Activated CD4-positive, alpha-beta T cell treated with anti-CD3 and anti-CD28 coated beads, Interleukin-2, Interleukin-4, amounts not matched to agents 100 ng/mL and 50 ng/mL, durations not matched to agents 16 hours and 8 hours (primary cell): ENCODE measurements at regions not wholly inside any gene's neighbourhood (a gene's known extent, or its start where the extent isn't known, plus 50 kb on each side); places are given as distances from the start of the nearest gene placed in this dataset.
"Not testable (repeated sequence)": the region's sequence is repeated elsewhere in the genome, so short reads cannot be mapped to it uniquely, and the experiment has no call there.

ENCODE experiments used
- DNase-seq: peaks from one replicate; pipeline ENCODE4 v3.0.0-alpha.2; 2020; ENCODE audit warnings: low spot score

DNA sequence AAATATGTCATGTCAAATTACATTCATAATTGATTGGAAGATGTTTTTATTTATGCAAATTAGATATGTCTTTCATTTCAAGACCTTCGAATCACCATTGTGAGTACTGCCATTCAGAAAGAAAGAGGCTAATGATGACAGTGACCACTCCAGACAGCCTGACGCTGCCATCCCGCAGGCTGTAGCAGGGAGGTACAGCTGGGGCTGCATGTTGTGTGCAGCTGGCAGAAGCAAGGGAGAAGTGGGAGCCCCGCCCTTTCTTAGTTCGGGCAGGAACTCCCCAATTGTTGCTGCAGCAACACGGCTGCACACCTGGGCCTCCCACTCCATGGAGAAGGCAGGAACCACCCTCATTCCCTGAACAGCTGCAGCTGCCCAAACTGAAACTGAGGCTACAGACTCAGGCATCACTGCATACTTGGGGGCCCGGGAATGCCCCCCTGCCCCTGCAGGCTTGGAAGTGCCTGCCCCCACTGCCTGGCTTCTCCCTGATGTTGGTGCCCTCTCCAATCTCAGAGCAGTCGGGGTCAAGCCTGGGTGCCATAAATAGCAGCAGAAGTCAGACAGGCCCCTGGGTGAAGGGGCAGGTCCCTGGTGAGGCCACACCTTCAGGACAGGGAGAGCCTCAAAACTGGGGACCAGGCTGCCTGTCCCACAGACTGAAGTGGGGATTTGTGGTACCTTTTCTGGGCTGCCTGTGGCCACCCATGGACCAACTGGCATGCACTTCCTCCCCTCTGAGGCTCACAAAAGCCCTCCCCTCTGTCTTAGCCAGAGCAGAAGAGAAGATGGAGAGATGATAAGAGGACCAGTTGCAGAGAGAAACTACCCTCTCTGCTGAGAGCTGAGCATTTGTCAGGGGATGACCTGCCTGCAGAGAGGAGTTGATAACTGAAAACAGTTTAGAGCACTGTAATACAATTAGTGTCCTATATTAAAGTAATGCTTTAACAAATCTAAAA is 964.6 kb downstream of the SI start:
- DNase-seq = no peak

DNA sequence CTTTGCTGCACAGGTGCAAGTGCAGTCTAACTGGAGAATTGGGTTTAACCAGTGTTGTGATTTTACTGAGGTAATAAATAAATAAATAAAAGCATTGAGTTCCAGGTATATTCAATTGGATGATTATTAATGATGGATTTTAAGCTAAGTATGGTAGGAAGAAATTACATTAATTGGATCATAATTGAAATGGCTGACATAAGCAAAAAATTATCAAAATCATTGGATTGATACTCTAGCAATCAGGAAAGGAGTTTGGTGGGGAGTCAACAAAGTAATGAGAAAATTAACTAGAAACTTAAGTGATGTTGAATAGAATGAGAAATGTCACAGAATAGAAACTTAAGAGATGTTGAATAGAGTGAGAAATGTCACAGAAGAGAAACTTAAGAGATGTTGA is 981.9 kb downstream of the SI start:
- DNase-seq = no peak

DNA sequence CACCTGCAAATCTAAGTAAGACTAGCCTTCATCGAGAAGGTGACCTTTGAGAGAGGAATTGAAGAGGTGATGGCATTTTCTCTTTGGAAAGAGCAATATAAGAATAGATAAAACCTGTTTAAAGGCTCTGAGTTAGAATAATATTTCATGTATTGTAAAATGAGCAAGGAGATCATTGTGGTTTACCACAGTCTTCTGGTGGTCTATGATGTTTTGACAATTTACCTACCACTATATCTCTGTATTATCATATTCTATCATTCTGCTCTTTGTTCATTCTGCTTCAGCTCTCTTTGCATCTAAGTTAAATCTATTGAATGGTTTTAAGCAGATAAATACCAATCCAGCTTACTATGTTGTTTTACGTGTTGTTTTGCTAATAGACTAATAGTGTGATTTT is 982.3 kb downstream of the SI start:
- DNase-seq = no peak

DNA sequence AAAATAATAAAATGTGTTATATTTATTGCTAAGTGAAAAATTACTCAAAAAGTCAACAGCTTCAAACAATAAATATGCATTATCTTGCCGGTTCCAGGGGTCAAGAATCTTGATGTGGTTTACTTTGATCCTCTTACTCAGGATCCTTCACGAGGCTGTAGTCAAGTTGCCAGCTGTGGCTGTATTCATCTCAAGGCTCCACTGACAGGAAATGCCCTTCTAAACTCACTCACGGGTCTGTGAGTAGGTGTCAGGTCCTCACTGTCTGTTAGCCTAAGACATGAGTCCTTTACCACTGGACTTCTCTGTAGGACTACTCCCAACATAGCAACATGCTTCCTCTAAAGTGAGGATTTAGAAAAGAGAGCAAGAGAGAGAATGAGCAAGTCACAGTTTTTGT is 983.0 kb downstream of the SI start:
- DNase-seq = no peak

DNA sequence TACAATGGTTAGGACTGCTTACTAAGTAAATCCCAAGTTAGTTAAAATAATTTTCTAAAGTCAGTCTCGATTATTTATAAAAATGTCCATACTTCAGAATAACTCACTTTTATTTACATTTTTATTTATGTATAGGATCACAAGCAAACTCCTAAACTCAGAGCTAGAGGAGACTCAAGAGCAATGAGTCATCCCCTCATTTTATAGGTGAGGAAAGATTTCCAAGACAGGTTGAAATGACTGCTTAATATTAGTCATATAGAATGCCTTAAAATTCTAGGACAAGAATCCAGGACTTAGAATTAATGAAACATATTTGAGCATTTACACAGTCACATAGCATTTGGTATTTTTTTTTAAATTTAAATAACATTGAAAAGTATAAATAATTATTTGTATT is 983.8 kb downstream of the SI start:
- DNase-seq = no peak

DNA sequence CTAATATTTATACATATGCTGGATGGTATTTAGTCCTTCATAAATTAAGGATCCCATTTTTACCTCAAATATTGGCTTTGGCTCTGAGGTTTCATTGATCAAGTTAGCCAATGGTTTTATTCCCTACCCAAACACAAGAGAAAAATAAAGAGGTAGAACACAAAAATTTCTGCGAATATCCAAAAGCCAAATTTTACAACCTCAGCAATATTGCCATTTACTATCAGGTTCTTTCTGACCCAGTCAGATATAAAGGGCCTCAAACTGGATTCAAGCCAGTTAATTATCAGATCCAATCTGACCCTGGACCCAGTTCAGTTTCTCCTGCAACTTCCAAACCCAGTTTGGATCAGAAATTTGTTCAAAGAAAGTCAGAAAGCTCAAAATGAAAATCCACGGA is 998.1 kb downstream of the SI start:
- DNase-seq = no peak

DNA sequence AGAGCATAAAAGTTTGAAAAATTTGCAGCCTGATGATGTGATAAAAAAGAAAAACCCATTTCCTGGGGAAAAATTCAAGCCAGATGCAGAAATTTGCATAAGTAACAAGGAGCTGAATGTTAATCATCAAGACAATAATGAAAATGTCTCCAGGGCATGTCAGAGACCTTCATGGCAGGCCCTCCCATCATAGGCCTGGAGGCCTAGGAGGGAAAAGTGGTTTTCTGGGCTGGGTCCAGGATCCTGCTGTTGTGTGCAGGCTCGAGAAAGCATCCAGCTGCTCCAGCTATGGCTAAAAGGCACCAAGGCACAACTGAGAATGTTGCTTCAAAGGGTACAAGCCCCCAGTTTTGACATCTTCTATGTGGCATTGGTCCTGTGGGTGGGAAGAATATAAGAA is 1014.0 kb downstream of the SI start:
- no peak for DNase-seq

DNA sequence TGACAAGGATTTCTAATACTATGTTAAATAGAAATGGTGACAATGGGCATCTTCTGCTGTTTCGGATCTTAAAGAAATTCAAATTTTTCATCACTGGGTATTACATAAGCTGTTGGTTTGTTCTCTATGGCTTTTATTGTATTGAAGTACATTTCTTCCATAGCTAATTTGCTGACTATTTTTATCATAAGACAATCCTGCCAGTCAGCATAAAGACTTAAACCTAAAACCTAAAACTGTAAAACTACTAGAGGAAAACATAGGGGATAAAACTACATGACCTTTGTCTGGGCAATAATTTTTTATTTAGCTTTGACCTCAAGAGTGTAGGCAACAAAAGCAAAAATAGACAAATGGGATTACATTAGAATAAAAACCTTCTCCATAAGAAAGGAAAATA is 1017.4 kb downstream of the SI start:
- DNase-seq = no peak

DNA sequence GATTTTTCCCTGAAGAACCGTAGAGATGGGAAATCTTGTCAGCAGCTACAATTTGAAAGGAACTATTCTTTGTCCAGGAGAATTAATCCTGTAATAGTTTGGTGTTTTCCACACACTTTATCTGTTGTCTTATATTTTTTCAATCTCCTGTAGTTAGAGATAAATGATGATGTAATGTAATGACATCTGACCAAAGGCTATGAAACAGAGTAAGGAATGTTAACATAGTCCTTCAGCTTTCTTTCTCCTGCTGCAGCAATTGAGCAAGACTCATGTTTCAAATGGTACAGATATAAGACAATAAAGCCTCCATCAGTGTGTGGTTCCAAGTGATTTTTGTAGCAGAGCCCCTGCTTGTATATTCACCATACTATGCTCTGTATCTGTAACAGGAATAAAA is 1028.4 kb downstream of the SI start:
- no peak for DNase-seq

DNA sequence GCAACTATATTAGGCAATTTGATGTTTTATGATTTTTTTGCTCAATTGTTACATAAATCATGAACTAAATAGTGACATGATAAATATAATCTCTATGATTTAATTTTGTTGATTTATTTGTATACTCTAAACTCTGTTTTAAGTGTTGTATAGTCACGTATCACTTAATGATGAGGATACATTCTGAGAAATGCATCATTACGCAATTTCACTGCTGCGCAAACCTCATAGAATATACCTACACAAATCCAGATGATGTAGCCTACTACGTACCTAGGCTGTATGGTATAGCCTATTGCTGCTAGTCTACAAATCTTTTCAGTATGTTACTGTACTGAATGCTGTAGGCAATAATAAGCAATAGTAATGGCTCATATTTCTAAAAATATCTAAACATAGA is 1029.8 kb downstream of the SI start:
- DNase-seq = no peak

DNA sequence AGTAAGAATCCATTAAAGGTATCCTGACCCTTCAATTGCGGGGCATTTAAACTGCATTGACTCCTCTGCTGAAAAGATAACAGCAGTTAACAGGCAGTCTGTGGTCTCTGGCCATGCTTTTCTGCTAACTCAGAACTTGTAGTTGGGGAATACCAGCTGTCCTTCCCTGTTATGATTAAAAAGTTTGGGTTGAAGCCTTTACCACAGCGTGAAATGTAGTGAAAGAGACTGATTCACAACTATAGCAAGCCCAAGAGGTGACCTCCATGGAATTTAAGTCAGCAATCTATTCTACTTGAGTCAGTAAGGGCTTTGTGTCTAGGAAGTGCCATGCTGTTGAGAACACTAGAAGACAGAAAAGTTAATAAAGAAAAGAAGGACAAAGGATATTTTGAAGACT is 1037.3 kb downstream of the SI start:
- DNase-seq = no peak

DNA sequence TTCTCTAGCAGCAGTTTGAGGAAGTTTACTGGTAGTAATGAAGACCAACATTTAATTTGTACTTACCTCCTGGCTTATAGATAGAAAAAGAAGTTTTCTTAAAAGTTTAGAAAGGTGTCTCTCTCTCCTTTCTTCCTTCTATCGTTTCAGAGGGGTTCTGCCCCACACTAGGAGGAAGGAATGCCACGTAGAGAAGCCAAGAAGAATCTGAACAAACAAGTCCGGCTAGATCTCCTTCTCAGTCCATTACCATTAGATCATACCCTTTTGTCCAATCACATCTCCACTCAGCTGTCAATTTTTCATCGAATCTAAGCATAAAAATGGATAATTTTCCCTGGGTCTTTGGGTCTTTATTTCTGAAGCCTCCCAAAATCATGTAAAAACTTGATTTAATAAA is 1048.1 kb downstream of the SI start:
- no peak for DNase-seq

DNA sequence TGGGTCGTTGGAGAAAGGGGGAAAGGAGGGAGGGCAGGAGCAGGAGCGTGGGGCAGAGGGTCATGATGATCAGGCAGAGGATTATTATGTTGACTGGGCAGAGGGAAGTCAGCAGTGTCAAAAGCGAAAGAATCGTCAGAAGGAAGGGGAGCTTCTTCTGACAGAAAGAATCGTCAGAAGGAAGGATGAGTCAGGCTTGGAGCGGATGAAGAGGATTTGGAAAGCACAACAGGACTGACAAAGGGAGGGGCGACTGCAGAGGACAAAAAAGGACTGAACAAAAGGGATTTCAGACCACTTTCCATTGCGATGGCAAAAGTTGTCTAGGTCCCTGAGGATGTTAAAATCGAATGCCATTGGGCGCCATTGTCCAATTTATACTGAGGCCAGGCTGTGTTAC is 1053.5 kb downstream of the SI start:
- DNase-seq = no peak

DNA sequence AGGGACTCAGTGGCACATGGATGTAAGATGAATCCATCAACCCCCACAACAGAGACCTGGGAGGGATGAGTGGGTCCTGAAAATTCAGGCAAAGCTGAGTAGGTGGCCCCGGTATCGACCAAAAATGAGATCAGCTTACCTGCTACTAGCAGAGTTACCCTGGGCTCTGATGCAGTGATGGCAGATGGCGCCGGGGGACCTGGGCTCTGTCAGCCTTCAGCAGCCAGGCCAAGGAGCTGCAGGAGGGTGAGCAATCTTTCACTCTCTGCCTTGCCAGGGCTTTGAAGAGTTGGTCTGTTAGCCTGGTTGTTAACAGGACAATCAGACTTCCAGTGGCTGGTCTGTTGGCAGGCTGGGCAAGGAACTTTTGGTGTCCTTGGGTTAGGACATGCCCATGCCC is 1054.8 kb downstream of the SI start:
- no peak for DNase-seq

DNA sequence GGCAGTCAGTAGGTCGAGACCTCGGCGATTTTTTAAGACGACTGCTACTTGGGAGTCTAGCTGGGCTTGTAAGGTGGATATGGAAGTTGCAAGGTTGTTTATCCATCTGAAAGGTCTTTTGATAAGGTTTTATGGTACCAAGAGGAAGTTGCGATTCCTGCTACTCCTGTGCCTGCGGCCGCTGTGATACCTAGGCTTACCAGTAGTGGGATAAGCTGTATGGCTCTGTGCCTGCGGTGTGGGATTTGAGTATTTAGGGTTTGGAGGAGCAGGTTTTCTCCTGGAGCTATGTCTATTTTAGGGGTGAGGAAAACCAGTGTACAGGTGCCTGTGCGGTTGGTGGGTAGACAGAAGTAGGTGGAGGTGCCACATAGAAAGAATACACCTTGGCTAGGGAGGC is 1059.8 kb downstream of the SI start:
- DNase-seq = no peak

DNA sequence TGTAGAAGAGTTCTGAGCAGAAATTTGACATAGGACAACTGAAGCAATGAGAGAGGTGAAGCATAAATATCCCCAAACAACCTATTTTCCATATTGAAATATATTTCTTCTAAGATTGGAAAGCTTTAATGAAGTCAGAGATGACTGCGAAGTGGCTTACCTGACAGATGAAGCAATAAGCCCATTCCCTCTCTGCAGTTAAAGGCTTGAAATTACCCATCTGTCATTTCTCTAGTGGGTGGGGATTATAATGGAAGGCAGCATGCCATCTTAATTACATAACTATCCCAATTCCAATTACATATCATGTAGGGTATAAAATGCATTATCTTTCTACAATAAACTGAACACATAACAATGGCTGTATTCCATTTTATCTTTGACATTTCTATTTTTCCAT is 1070.5 kb downstream of the SI start:
- no peak for DNase-seq

DNA sequence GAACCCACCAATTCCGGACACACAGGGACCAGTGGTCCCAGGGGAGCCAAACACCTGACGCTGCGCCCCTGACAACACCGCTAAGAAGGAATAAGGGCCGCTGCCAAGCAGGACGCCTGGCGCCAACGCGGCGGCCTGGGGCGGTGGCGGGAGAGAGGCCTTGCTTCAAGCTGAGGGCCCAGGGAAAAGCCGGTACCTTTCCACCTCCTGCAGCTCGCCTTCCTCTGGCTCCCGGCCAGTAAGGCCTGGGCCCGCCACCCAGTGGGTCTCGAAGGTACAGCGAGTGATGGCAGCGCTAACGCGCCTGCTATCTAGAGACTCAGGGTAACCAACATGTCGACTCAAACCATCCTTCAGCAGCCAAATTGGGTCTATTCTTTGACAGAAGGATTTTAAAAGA is 1074.1 kb downstream of the SI start:
- no peak for DNase-seq

DNA sequence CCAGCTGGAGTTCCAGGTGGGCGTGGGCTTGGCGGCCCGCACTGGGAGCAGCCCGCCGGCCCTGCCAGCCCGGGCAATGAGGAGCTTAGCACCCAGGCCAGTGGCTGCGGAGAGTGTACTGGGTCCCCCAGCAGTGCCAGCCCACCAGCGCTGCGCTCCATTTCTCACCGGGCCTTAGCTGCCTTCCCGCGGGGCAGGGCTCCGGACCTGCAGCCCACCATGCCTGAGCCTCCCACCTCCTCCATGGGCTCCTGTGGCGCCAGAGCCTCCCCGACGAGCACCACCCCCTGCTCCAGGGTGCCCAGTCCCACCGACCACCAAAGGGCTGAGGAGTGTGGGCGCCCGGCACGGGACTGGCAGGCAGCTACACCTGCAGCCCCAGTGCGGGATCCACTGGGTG is 1075.3 kb downstream of the SI start:
- DNase-seq = not testable (repeated sequence)

DNA sequence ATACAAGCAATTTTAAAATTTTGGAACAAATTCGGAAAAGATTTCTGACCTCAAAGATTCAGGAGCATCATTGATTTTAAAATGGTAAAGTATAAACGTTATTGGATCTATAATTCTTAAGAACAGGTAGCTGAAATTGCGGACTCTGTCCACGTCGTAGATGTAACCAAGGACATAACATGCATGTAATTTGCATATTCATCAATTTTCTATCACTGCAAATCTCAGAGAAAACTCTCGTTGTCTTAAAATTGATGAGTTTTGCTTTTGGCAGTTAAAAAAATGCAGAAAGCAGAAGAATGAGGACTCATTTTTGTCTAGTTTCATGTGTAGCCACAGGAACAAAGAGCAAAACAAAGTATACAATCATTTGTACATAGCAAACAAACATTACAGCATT is 1094.4 kb downstream of the SI start:
- no peak for DNase-seq

DNA sequence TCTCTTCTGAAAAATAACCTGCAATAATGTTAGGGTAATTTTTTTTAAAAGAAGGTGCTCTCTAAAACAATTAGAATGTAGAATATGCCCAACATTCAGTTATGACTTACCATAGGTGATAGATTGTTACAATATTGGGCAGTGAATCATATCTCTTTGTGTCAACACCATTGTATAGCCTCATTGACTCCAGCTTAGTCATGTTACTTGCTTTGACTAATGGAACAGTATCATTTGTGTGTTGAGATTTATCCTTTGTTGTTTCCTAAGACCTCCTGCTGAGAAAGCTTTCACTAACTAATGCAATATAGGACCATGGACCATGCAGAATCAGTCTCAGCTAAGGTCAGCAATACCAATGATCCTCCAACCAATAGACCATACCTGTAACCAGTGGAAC is 1106.4 kb downstream of the SI start:
- no peak for DNase-seq

DNA sequence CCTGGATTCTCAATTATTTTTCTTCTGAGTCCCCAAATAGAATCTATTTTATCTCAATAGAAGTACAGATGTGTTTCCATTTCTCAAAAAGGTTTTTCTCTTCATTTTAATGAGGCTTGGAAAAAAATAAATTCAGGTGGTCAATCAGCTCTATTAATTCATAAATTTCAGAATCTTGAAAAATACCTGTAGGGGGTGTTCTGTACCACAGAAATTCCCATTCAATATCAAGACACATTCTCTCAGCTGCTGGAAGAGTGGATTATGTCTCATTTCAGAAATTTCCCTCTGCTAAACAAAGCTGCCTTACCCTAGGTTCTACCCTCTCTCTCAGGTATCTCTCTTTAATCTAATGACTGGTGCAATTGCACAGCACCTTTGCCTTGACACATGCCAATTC is 1121.2 kb downstream of the SI start:
- no peak for DNase-seq

DNA sequence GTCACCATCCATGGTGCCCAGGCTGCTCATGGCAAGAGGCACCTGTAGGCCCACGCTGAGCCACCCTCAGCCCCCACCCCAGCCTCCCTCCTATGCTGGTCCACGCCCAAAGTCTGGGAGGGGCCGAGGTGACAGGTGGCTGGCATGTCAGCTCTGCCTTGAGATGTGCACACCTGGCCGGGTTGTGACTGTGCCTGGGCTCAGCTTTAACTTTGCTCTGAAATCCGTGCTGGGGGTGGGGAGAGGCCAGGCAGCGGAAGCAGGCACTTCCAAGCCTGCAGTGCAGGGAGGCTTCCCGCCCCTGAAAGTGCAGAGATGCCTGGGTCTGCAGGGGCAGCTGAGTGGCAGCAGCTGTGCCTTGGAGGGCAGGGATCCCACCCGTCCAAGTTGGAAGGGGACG is 1124.8 kb downstream of the SI start:
- DNase-seq = no peak

DNA sequence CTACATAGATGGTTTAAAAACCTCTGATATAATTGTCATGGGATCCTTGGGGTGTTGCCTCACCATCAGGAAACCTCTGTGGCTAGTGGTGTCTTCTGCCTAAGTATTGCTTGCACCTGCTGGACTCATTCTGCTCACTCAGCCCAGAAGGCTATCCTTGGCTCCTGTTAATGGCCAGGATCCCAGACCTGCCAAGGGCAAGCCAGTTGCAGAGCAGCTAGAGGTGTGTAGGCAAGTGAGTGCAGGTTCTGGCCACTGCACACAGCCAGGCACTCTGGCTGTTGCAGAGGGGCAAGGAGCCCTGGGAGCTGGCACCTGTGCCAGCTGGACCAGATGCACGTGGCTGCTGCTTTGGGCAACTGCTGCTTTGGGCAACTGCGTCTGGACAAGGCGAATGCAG is 1125.8 kb downstream of the SI start:
- no peak for DNase-seq

DNA sequence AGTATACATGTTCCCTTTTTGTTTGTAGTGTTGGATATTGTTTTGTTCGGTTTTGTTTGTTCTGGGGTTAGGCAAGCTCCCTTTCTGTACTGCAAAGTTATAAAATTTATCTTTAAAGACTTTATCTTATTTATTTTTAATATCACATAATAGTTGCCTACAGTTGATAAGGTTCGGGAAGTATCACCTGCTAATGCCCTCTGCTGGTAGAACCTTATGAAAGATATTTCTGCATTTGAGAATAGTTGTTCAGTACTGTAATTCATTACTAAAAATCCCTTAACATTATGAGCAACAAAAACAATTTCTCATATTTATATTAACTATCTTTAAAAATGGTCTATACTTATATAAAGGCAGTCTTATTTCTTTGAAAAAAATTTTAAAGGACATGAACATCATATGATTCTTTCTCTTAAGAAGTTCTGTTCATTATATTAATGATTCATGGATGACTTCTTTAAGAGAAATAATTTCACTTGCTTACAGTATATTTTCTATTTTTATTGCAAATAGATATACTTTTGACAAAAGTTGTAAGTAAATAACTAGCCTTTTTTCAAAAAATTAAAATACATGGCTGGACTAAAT is 1126.8 kb downstream of the SI start:
- no peak for DNase-seq
